ENCODE measurements at regions not wholly inside any gene's neighbourhood (a gene's known extent, or its start where the extent isn't known, plus 50 kb on each side); places are given as distances from the start of the nearest gene placed in this dataset.

- Histone ChIP-seq H3K27ac (ENCODE audit: low read depth, low read length) (peak overlapping the region; percentile 17; the same call in 1 of the 2 replicates), H3F3A (ENCODE audit: control insufficient read depth, insufficient read depth) (no peaks in the 10 kb centered on the region), H3K79me2 (ENCODE audit: control insufficient read depth, low read length) (no peaks in the 10 kb centered on the region), H3K27me3 (ENCODE audit: control insufficient read depth, low read length) (no peaks in the 10 kb centered on the region), H3K4me1 (ENCODE audit: control insufficient read depth, low read length) (peaks cover 29% of the 10 kb centered on the region), H3K9me2 (replicated peaks; ENCODE audit: control insufficient read depth, low read length) (no peaks in the 10 kb centered on the region), H3K4me3 (ENCODE audit: low read length) (peak overlapping the region; percentile 41), H4K20me1 (ENCODE audit: control insufficient read depth, insufficient read depth, low read depth, low read length) (no peaks in the 10 kb centered on the region), H3K36me3 (ENCODE audit: control insufficient read depth, low read length) (no peaks in the 10 kb centered on the region), H3K4me2 (ENCODE audit: low read length) (peak overlapping the region; percentile 63), H3K9me3 (ENCODE audit: control insufficient read depth, insufficient read depth, low read length) (no peaks in the 10 kb centered on the region)
- TF ChIP-seq, protein P1, sequence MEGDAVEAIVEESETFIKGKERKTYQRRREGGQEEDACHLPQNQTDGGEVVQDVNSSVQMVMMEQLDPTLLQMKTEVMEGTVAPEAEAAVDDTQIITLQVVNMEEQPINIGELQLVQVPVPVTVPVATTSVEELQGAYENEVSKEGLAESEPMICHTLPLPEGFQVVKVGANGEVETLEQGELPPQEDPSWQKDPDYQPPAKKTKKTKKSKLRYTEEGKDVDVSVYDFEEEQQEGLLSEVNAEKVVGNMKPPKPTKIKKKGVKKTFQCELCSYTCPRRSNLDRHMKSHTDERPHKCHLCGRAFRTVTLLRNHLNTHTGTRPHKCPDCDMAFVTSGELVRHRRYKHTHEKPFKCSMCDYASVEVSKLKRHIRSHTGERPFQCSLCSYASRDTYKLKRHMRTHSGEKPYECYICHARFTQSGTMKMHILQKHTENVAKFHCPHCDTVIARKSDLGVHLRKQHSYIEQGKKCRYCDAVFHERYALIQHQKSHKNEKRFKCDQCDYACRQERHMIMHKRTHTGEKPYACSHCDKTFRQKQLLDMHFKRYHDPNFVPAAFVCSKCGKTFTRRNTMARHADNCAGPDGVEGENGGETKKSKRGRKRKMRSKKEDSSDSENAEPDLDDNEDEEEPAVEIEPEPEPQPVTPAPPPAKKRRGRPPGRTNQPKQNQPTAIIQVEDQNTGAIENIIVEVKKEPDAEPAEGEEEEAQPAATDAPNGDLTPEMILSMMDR (IDR thresholded peaks at IDR 0.05; ENCODE audit: low read depth, low read length, poor library complexity, severe bottlenecking) = no peak
- no peak for TF ChIP-seq EZH2phosphoT487 (IDR thresholded peaks at IDR 0.05; ENCODE audit: borderline replicate concordance, low read length)
These were observed 85.4 kb upstream of the RAPGEF2 start for GRCh38 chr4:159017323-159018026.

GRCh38 chr4:159018062-159018629 lies 84.7 kb upstream of the RAPGEF2 start:
- H4K20me1 ChIP-seq (ENCODE audit: control insufficient read depth, insufficient read depth, low read depth, low read length) = no peaks in the 10 kb centered on the region
- peak overlapping the region; percentile 63 for H3K4me2 ChIP-seq (ENCODE audit: low read length)
- H3K9me3 ChIP-seq (ENCODE audit: control insufficient read depth, insufficient read depth, low read length) = no peaks in the 10 kb centered on the region
- H3K4me1 ChIP-seq (ENCODE audit: control insufficient read depth, low read length) = peaks cover 29% of the 10 kb centered on the region
- H3K9me2 ChIP-seq (replicated peaks; ENCODE audit: control insufficient read depth, low read length) = no peaks in the 10 kb centered on the region
- peak overlapping the region; percentile 41 for H3K4me3 ChIP-seq (ENCODE audit: low read length)
- H3F3A ChIP-seq (ENCODE audit: control insufficient read depth, insufficient read depth) = no peaks in the 10 kb centered on the region
- H3K27ac ChIP-seq (ENCODE audit: low read depth, low read length) = peak overlapping the region; percentile 17; the same call in 1 of the 2 replicates
- H3K36me3 ChIP-seq (ENCODE audit: control insufficient read depth, low read length) = no peaks in the 10 kb centered on the region
- TF ChIP-seq EZH2phosphoT487 (IDR thresholded peaks at IDR 0.05; ENCODE audit: borderline replicate concordance, low read length) = no peak
- TF ChIP-seq, protein P1 (IDR thresholded peaks at IDR 0.05; ENCODE audit: low read depth, low read length, poor library complexity, severe bottlenecking) = no peak
- H3K79me2 ChIP-seq (ENCODE audit: control insufficient read depth, low read length) = no peaks in the 10 kb centered on the region
- no peaks in the 10 kb centered on the region for H3K27me3 ChIP-seq (ENCODE audit: control insufficient read depth, low read length)

DNA sequence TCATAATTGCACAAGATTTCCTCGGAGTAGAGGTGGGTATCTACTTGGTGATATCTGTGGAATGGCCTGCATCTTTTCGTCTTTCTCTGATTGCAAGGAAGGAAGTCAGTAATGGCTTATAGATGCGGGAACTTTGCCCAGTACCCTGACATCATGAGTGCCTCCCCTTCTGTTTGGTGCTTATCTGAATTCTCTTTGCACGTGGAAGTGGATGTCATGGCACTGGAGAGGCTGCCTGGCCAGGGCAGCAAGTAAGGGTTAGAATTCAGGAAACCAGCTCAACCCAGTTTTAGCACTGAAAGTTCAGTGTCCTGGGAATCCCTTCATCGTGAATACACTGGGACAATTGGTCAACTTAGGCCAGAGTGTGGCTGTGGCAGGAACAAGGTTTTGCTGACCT lies 83.5 kb upstream of the RAPGEF2 start:
- Histone ChIP-seq H3K79me2 (ENCODE audit: control insufficient read depth, low read length) (no peaks in the 10 kb centered on the region), H3K4me1 (ENCODE audit: control insufficient read depth, low read length) (peaks cover 29% of the 10 kb centered on the region), H4K20me1 (ENCODE audit: control insufficient read depth, insufficient read depth, low read depth, low read length) (no peaks in the 10 kb centered on the region), H3K9me2 (replicated peaks; ENCODE audit: control insufficient read depth, low read length) (no peaks in the 10 kb centered on the region), H3F3A (ENCODE audit: control insufficient read depth, insufficient read depth) (0 out of 2 replicates have a peak, but pooled peaks cover 4% of the 10 kb centered on the region), H3K9me3 (ENCODE audit: control insufficient read depth, insufficient read depth, low read length) (no peaks in the 10 kb centered on the region), H3K4me2 (ENCODE audit: low read length) (no peak overlapping the region), H3K27me3 (ENCODE audit: control insufficient read depth, low read length) (no peaks in the 10 kb centered on the region), H3K27ac (ENCODE audit: low read depth, low read length) (no peak overlapping the region), H3K4me3 (ENCODE audit: low read length) (no peak overlapping the region), H3K36me3 (ENCODE audit: control insufficient read depth, low read length) (no peaks in the 10 kb centered on the region)
- TF ChIP-seq, protein P1 (IDR thresholded peaks at IDR 0.05; ENCODE audit: low read depth, low read length, poor library complexity, severe bottlenecking) = no peak
- no peak for TF ChIP-seq EZH2phosphoT487 (IDR thresholded peaks at IDR 0.05; ENCODE audit: borderline replicate concordance, low read length)

All from DOHH2 (cell line).